ENCODE measurements at regions not wholly inside any gene's neighbourhood (a gene's known extent, or its start where the extent isn't known, plus 50 kb on each side); places are given as distances from the start of the nearest gene placed in this dataset.
"Not testable (repeated sequence)": the region's sequence is repeated elsewhere in the genome, so short reads cannot be mapped to it uniquely, and the experiment has no call there.

DNA sequence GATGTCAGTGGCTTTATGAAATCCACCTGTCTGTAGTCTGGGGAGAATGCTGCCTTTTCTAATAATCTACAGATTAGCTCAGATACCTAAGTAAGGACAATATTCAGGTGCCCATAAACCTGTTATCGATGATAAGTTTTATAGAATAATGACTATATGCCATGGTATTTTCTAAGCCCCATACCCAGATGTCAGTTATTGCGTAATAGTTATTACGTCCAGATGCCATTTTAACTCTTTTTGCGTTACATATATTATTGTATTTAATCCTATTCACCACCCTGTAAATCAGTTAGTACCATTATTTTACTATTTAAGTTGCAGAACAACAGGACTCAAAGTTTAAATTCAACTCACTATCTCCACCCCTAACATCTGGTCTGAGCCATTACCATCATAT is 1343.9 kb upstream of the ACO1 start:
- no peak for DNase-seq (ENCODE audit: low read depth, low spot score)

DNA sequence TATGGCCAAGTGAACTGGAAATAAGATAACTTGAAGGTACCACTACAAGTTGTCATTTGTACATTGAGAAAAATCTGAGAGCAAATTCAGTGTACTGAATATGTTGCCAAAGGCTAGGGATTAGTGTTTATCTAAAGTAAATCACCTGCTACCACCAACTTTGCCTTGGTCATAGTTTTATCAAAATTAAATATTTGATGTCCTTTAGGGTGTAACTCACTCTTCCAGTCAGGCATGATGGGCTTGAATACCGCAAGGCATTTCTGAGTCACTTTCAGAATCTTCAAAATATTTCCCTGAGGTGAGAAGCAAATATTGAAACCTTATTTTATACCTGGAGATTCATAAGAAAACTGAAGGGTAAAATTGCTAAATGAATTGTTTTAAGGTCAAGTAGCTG is 1338.6 kb upstream of the ACO1 start:
- DNase-seq (ENCODE audit: low read depth, low spot score), result no peak

DNA sequence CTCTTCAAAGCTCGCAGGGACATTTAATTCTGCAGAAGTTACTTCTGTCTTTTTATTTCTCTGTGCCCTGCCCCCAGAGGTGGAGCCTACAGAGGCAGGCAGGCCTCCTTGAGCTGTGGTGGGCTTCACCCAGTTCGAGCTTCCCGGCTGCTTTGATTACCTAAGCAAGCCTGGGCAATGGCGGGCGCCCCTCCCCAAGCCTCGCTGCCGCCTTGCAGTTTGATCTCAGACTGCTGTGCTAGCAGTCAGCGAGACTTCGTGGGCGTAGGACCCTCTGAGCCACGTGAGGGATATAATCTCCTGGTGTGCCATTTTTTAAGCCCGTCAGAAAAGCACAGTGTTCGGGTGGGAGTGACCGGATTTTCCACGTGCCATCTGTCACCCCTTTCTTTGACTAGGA is 1322.9 kb upstream of the ACO1 start:
- DNase-seq (ENCODE audit: low read depth, low spot score), result not testable (repeated sequence)

DNA sequence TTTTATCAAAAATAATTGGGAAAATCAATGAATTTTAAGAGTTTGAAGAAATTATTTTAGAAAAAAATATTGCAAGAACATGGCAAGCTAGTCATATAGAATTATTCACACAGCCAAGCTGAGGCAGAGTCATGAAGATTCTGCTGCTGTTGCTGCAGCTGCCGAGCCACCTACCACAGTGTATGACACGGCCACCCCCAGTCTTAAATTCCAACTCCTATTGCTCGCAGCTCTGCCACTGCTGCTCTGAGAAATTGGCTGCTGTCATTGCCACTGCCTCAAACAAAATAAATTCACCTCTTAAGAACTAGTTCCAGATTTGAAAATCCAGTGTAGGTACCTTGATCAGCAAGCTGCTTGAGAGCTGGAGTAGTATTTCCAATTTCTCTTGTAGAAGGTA is 1318.8 kb upstream of the ACO1 start:
- no peak for DNase-seq (ENCODE audit: low read depth, low spot score)

DNA sequence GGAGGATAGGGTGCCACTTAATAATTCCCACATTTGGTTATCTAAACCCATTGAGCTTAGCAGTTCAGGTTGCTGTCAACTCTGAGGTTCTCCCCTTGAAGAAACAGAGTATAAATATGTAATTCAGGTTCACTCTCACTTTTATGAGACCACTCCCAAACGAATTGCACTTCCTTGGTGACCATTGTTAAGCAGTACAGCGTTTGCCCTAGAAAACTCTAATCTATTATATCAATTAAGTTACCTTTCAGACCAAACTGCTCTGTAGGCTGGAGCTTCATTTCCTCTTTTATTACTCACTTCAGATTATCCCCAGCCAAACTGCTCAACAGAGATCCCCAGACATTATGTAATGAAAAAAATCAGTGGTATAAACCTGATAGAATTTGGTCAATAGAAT is 1317.0 kb upstream of the ACO1 start:
- no peak for DNase-seq (ENCODE audit: low read depth, low spot score)

DNA sequence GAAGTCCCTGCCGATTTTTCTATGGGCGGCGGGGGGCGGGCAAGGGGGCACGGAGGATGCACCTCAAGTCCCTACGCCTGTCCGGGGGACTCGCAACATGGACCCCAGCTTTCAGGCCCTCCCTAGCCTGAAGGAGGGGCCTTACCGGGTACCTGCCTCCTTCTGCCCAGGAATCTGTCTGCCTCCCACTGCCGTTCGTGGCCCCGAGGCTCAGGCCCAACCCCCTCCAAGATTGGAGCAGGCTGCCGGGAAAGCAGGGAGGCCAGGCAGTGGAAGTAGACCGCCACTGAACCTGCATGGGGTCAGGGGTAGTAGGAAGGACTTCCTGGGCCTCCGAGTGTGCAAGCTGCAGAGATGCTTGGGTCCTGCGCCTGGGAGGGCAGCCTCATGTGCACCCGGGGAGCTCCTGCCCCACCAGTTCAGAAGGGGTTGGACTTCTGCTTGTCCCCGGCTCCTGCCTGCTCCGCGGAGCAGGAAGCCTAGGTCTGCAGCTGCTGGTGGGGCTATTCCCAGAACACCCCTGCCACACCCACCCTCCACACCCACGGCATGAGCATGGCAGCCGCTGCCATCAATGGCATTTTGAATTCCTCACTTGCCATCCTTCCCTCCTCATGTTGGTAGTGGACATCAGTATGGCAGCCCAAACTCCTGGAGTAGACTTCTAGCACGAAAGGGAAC is 1312.7 kb upstream of the ACO1 start:
- no peak for DNase-seq (ENCODE audit: low read depth, low spot score)

DNA sequence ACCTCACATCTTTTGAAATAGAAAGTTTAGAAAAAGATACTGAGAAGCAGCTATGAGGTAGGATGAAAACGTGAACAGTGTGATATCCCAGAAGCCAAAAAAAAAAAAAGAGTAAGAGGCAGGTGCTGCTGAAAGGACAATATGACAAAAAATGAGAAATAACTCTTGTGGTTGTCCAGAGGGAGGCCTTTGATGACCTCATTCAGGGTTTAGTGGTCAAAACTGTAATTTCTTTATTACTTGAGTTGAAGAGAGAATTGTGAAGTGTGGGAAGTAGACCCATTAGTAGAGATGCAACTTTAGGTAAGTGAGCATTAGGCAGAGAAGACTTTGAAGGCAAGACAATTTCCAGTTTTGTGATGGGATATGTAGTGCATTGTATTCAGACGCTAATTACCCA is 1306.3 kb upstream of the ACO1 start:
- no peak for DNase-seq (ENCODE audit: low read depth, low spot score)

DNA sequence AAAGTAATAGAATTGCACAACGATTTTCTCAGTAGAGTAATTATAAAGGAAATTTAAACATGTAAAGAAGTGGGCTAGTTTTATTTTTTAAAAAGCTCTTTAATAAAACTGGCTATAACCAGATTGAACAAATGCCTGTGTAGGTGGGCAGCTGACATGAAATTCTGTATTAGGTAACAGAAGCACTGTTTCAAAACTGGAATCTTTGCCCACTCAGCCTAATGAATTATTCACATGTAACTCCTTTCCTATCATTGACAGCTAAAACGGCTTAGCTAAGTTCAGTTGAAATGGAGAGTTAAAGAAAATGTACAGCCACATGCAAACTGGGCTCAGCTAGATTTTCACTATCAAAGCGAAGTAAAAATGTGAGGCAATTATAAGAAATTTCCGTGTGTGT is 1300.1 kb upstream of the ACO1 start:
- no peak for DNase-seq (ENCODE audit: low read depth, low spot score)

DNA sequence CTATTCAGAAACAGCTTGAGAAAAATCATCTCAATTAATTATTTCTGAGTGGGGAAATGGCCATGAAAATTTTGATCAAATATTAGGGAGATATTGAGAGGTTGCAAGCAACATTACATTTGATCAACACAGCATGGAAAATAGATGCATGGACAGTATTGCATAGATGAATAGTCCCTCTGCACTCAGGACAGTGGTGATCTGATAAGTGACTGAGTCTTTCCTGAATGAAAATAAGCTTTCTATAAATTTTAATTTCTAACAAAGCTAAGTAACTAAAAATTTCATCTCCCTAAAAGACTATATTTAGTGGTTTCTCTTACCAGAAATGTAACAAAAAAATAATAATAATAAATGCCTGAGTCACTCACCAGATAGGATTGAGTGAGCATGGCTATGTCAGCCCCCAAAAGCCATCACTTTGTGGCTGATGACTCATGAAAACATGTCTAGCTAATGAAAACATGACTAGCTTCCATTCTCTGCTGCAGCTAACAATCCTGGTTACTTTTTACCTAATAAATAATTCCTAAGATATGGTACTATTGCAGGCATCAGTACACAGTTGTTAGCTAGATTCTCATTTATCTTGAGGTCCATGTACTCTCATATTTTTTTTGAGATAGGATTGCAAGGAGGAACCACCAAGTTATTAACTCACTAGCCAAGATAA is 1294.8 kb upstream of the ACO1 start:
- no peak for DNase-seq (ENCODE audit: low read depth, low spot score)

DNA sequence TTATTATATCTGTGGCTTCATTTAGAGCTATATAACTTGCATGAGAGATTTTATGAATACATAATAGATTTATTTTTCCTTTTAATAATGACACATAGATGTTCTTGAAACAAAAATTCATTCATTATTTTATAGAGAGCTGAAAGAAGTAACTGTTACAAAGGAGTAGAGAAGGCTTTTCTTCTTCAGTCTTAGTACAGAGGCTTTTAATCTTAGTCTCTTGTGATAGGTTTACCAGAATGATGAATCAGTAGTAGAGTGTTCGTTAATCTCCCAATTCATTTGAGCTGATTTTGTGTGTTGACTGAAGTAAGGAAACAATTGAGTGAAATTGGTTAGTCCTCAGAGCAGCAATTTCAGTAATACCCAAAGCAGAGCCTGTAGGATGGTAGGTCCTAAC is 1284.1 kb upstream of the ACO1 start:
- no peak for DNase-seq (ENCODE audit: low read depth, low spot score)

DNA sequence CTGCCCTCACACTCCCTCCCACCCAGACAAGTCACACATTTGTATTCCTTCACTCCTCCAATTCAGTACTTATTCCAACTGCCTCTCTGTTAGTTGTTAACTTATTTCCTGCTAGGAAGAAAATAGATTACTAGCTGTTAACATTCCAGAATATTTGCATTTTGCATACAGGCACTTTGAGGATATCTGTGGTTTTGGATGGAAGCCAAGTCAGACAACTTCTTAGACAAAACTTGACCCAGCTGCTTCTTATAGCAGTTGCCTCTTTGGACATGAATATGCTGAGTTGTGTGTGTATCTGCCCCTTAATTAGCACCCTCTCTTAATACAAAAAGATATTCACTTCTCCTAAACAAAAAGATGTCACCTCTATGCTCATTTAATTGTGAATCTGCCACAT is 1280.6 kb upstream of the ACO1 start:
- no peak for DNase-seq (ENCODE audit: low read depth, low spot score)

DNA sequence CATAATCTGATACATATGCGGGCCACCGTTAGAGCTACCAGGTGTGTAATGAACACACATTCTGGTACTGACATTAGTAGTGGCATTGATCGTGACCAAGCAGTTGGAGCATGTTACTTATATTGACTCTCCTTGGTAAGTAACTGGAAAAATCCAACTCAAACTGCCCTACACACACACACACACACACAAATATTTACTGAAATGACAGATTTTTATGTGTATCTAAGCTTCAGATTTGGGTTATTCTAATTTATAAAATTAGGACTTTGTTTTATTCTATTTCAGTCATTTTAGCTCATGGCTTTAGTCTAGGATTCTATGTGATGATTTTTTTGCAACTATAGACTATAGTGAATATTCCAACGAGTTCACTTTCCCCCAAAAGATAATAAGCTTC is 1280.2 kb upstream of the ACO1 start:
- no peak for DNase-seq (ENCODE audit: low read depth, low spot score)

DNA sequence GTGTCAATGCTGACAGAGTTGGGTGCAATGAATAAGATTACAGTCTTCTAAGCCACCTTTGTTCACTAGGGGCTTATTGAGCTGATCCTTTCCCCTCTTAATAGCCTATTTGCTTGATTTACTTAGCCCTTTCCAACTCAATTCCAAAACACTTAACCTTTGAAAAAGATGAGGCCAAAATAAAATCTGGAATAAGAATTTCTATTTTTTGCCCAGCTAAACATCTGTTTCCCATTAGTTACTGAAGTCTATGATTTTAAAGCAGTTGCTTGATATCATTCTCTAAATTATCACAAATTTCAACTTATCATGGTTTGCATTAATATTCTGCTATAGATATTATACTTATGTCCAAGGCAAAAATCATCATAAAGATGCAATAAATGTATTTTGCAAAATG is 1272.0 kb upstream of the ACO1 start:
- no peak for DNase-seq (ENCODE audit: low read depth, low spot score)

DNA sequence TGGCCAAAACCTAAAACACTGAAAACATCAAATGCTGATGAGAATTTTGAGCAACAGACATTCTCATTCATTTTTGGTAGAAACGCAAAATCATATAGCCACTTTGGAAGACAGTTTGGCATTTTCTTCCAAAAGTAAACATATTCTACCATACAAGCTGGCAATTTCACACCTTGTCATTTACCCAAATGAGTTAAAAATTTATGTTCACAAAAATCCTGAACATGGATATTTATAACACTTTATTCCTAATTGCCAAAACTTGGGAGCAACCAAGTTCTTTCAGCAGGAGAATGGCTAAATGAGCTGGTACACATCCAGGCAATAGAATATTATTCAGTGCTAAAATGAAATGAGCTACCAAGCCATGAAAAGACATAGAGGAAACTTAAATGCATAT is 1270.1 kb upstream of the ACO1 start:
- DNase-seq (ENCODE audit: low read depth, low spot score), result no peak

DNA sequence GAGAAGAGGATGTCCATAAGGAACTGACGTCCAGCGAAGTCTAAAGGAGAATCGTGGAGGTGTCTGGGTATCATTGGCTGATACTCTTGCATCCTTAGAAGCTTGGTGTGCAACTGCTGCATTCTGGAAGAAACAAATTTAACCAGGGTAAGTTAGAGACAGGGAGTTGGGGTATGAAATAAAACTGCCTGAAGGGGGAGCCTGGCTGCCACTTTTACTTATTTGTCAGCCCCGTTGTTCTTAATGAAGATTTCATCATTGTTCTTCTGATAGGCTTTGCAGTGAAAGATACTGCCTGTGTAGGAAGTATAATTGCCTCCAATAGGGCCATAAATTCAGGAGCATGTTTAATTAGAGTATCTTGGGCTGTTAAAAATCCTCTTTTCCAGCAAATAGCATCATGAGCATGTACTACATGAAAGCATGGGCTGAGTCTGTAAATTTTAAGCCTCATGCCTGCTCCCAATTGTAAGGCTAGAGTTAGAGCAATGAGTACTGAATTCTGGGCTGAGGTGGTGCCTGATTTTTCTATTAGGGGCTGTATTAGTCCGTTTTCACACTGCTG is 1264.5 kb upstream of the ACO1 start:
- DNase-seq (ENCODE audit: low read depth, low spot score), result no peak

DNA sequence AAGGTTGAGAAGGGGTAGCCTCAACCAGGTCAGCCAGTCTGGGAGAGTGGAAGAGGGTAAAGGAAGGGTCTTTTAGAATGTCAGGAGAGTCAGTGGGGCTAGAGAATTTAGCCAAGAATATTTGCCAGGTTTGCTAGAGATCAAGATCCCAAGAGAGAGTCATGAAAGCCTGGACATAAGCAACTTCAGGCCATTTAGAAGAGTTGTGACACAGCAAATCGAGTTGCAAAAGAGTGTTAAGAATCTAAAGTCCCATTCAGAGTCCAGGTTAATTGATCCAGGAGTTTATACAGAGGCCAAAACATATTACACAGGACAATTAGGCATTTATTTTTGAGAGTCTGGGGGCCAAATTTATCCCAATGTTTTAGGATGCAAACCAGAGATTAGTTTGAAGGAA is 1260.1 kb upstream of the ACO1 start:
- no peak for DNase-seq (ENCODE audit: low read depth, low spot score)

DNA sequence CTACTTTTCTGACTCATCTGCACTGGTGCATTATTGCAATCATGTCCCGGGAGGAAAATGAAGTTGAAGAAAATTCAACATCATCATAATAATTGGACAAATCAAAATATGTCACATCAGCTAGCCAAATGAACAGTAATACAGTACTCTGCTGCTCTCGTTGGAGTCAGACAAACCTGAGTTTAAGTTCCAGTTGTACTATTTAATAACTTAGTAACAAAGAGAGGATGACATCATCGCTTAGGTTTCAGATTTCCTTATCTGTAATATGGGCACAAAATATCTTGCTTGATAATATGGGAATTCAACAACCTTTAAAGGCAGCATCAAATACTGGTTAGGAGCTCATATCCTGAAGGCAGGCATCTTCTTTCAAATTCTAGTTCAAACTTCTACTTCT is 1248.9 kb upstream of the ACO1 start:
- DNase-seq (ENCODE audit: low read depth, low spot score), result no peak

DNA sequence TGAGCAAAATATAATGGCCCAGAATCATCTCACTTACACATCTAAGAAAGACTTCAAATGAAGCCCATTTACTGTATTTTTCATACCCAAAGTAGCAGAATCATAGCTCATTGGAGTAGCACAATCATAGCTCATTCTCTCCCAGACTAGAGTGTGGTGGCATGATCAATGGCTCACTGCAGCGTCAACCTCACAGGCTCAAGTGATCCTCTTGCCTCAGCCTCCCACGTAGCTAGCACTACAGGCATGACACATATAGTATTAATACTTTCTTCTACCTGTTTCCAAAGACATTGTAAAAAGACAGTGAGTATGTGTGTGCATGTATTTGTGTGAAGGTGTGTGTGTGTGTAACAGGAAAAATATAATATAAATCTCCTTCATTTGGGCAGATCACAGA is 1247.9 kb upstream of the ACO1 start:
- DNase-seq (ENCODE audit: low read depth, low spot score), result no peak

DNA sequence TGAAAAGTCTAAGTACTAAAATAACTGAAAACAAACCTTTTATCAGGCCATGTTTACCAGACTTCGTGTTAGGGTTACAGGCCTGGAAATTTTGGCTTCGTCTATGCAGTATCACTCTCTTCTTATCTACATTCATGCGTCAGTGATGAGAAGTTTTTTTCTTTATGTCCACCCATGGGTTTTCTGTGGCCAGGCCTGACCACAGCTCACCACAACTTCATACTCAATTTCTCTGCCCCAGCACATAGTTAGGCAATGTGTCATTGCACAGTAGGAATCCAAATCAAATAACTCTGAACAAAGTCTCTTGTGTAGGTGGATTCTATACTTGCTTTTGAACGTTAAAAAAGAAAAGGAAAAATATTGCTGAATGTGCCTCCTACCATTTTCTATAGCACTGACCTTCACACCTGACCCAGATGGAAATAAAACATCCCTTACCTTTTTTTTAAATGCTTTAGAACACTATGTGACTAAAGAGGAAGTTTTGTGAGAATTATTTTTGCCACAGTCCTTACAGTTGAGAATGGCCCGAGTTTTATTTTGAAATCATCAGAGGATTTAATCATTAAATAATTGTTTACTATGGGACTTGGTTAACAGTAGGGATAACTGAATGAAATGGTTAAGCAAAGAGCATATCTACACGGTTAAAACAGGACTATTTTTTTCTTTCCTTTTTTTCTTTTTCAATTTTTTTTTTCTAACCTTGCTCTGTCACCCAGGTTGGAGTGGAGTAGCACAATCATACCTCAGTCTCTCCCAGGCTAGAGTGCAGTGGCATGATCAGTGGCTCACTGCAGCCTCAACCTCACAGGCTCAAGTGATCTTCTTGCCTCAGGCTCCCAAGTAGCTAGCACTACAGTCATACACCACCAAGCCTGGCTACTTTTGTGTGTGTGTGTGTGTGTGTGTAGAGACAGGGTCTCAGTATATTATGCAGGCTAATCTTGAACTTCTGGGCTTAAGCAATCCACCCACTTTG is 1247.0 kb upstream of the ACO1 start:
- DNase-seq (ENCODE audit: low read depth, low spot score), result peak; percentile 54

DNA sequence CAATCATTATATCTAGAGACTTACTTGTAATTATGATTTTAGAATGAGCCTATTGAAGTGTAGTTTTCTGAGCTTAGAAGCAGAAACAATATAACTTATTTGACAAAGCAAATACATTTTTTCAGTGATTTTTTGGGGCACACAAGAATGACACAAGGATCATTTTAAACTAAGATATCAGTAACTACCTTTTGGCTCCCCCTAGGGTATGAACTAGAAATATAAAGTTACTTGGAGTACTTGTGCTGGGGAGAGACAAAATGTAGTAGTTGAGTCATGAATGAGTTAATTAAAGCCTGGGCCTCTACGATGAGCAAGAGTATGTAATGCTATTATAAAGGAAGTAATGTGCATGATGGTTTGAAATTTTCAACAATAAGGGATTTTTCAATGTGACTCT is 1244.1 kb upstream of the ACO1 start:
- DNase-seq (ENCODE audit: low read depth, low spot score), result no peak

DNA sequence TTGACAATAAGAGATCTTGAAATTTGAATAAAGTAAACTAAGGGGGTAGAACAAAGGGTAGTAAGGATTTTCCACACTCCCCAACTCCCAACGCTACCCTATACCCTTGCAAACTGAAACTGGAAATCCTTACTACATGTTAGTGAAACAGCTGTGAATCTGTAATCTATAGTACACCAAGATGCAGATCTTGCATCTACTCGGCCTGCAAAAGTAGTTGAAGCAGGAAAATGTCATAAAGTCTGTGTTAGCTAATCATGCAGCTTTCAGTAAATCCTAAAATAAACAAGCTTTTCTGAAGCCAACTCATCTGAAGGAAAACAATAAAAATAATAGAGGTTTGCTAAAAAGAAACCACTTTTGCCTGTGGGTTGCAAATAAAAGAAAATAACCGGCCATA is 1242.0 kb upstream of the ACO1 start:
- no peak for DNase-seq (ENCODE audit: low read depth, low spot score)

DNA sequence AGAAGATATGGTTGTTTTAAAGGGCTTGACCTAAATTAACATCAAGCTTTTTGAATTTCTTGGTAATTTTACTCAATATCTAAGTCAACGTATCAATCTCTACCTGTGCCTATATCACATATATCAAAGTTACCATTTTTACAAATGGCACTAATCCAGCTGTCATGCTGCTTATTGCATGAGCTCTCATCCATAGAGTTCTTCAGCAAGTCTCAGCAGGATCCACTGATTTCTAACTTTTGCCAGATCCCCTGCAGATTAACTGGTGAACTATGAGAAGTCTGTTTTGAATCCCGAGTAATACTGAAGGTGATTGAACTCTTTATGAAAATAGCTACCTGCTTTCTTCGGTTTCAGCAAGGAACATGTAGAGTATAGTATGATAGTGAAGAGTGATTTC is 1239.8 kb upstream of the ACO1 start:
- no peak for DNase-seq (ENCODE audit: low read depth, low spot score)
